IMR-90 (cell line): ENCODE measurements at regions not wholly inside any gene's neighbourhood (a gene's known extent, or its start where the extent isn't known, plus 50 kb on each side); places are given as distances from the start of the nearest gene placed in this dataset.
"Not testable (repeated sequence)": the region's sequence is repeated elsewhere in the genome, so short reads cannot be mapped to it uniquely, and the experiment has no call there.

Experiments
- ATAC-seq: fragments of 200-7000 bp; cut with Tn5 transposase; 2 replicates; pipeline ENCODE4 v1.9.1; 2020; ENCODE audit warnings: low read depth, mild to moderate bottlenecking, moderate library complexity
- BruUV-seq: library from RNA; stranded (reverse); fragments of 400-500 nt; replicated peaks from 2 replicates; lab custom pipeline; 2021; lab: Mats Ljungman, UMichigan
- CTCF ChIA-PET: fragments of 300-600 bp; formaldehyde crosslinking; extraction: SDS; loops from one replicate; lab custom pipeline; 2021; ENCODE audit warnings: antibody characterized with exemption; lab: Yijun Ruan, JAX
- POLR2A ChIA-PET: fragments of 300-600 bp; sonication (Branson Sonifier 250); formaldehyde crosslinking; loops from one replicate; lab custom pipeline; 2022; ENCODE audit warnings: antibody characterized with exemption; ENCODE audit not compliant: unreplicated experiment; lab: Charles Lee
- DNase-seq: peaks from one replicate; pipeline ENCODE4 v3.0.0; 2013
- H2AFZ ChIP-seq: replicated peaks from 2 replicates; pipeline ENCODE3; 2013; ENCODE audit warnings: low read length, mild to moderate bottlenecking; ENCODE audit not compliant: poor library complexity
- H2AK5ac ChIP-seq: 2 replicates; pipeline ENCODE4 v1.6.1; 2013; ENCODE audit warnings: low read depth, low read length, inconsistent platforms
- H2AK9ac ChIP-seq: replicated peaks from 2 replicates; pipeline ENCODE3; 2013; ENCODE audit warnings: mild to moderate bottlenecking, low read depth, low read length, moderate library complexity; ENCODE audit not compliant: poor library complexity
- H2BK120ac ChIP-seq: 2 replicates; pipeline ENCODE4 v1.6.1; 2013; ENCODE audit warnings: low read depth, low read length, inconsistent platforms
- H2BK15ac ChIP-seq: 3 replicates; pipeline ENCODE4 v1.6.1; 2013; ENCODE audit warnings: low read depth, low read length, inconsistent platforms
- H2BK20ac ChIP-seq: 2 replicates; pipeline ENCODE4 v1.6.1; 2013; ENCODE audit warnings: low read depth, mild to moderate bottlenecking, inconsistent platforms, low read length, moderate library complexity
- H2BK5ac ChIP-seq: 2 replicates; pipeline ENCODE4 v1.6.1; 2013; ENCODE audit warnings: mild to moderate bottlenecking, low read depth, low read length, inconsistent platforms; ENCODE audit not compliant: poor library complexity, severe bottlenecking
- H3K14ac ChIP-seq: replicated peaks from 2 replicates; pipeline ENCODE4 v1.6.1; 2013; ENCODE audit warnings: low read depth, low read length, inconsistent platforms
- H3K18ac ChIP-seq: 2 replicates; pipeline ENCODE4 v1.6.1; 2013; ENCODE audit warnings: low read depth, low read length, control low read depth
- H3K23ac ChIP-seq: 2 replicates; pipeline ENCODE4 v1.6.1; 2013; ENCODE audit warnings: low read depth, low read length, inconsistent platforms
- H3K27ac ChIP-seq: 2 replicates; pipeline ENCODE4 v1.5.1; 2013; ENCODE audit warnings: mild to moderate bottlenecking, control low read depth, low read length; ENCODE audit not compliant: insufficient read depth
- H3K27me3 ChIP-seq: 2 replicates; pipeline ENCODE4 v1.6.1; 2013; ENCODE audit warnings: low read length; ENCODE audit not compliant: control insufficient read depth, insufficient read depth
- H3K36me3 ChIP-seq: 2 replicates; pipeline ENCODE4 v1.6.1; 2013; ENCODE audit warnings: low read length, mixed read lengths; ENCODE audit not compliant: control insufficient read depth, insufficient read depth
- H3K4ac ChIP-seq: 2 replicates; pipeline ENCODE4 v1.6.1; 2013; ENCODE audit warnings: low read depth, low read length, inconsistent platforms
- H3K4me1 ChIP-seq: 2 replicates; pipeline ENCODE4 v1.6.1; 2013; ENCODE audit warnings: low read length, mixed read lengths; ENCODE audit not compliant: control insufficient read depth, insufficient read depth
- H3K4me2 ChIP-seq: 2 replicates; pipeline ENCODE4 v1.6.1; 2013; ENCODE audit warnings: low read depth, mild to moderate bottlenecking, control low read depth, low read length, moderate library complexity
- H3K4me3 ChIP-seq: 2 replicates; pipeline ENCODE4 v1.5.1; 2013; ENCODE audit warnings: low read depth, mild to moderate bottlenecking, control low read depth, low read length, moderate library complexity; ENCODE audit not compliant: insufficient read depth
- H3K56ac ChIP-seq: 2 replicates; pipeline ENCODE4 v1.6.1; 2013; ENCODE audit warnings: low read length, inconsistent platforms; ENCODE audit not compliant: insufficient read depth; ENCODE audit errors: extremely low read depth
- H3K79me1 ChIP-seq, 2 experiments: 2 replicates each; pipeline ENCODE4 v1.6.1; 2013; ENCODE audit warnings: low read length in 2 of 2, inconsistent platforms in 1 of 2, low read depth in 1 of 2
- H3K9ac ChIP-seq: 2 replicates; pipeline ENCODE4 v1.6.1; 2013; ENCODE audit warnings: low read depth, low read length, control low read depth
- H3K9me1 ChIP-seq: 2 replicates; pipeline ENCODE4 v1.6.1; 2013; ENCODE audit warnings: low read length, inconsistent platforms; ENCODE audit not compliant: insufficient read depth
- H3K9me3 ChIP-seq: 2 replicates; pipeline ENCODE4 v1.6.1; 2013; ENCODE audit warnings: low read length; ENCODE audit not compliant: control insufficient read depth, insufficient read depth
- H4K20me1 ChIP-seq: 2 replicates; pipeline ENCODE4 v1.6.1; 2013; ENCODE audit warnings: low read length, inconsistent platforms; ENCODE audit not compliant: insufficient read depth
- H4K5ac ChIP-seq: 2 replicates; pipeline ENCODE4 v1.6.1; 2013; ENCODE audit warnings: mild to moderate bottlenecking, low read depth, low read length, control low read depth
- H4K8ac ChIP-seq, 2 experiments: 2 replicates each; pipeline ENCODE4 v1.6.1; 2013; ENCODE audit warnings: low read depth in 2 of 2, low read length in 2 of 2, control low read depth in 1 of 2, inconsistent platforms in 1 of 2
- H4K91ac ChIP-seq: 2 replicates; pipeline ENCODE4 v1.6.1; 2013; ENCODE audit warnings: low read depth, low read length, inconsistent platforms; ENCODE audit not compliant: insufficient read depth
- WGBS, 2 experiments: methylation state at CpG; one replicate each; pipeline versions ENCODE4 v1.1.5 to v1.1.7; 2013; ENCODE audit warnings: missing lambda C conversion rate in 2 of 2; ENCODE audit not compliant: insufficient read length in 1 of 2; ENCODE audit errors: extremely low coverage in 2 of 2; 5-methylcytosine and 5-hydroxymethylcytosine counted together
- dilution Hi-C: fragments of 300-500 bp; cut with HindIII; formaldehyde crosslinking; loops from one replicate; pipeline ENCODE4 v1.14.3; 2018; ENCODE audit warnings: low sequenced_read_pairs; ENCODE audit not compliant: unreplicated experiment
- in situ Hi-C: fragments of 300-500 bp; cut with MboI; formaldehyde crosslinking; loops from 3 replicates; pipeline ENCODE4 v1.14.3; 2019; ENCODE audit warnings: low sequenced_read_pairs, inconsistent platforms, mixed read lengths
- intact Hi-C: fragments of 100-400 bp; cut with micrococcal nuclease; formaldehyde crosslinking; loops from 2 replicates; pipeline ENCODE4 v1.10.0; 2022

- H4K20me1 ChIP-seq, DNase-seq, H2AFZ ChIP-seq, H2BK20ac ChIP-seq, H3K9me3 ChIP-seq, H2BK15ac ChIP-seq, H2AK9ac ChIP-seq, H3K79me1 ChIP-seq, H4K91ac ChIP-seq, CTCF ChIA-PET, H3K36me3 ChIP-seq, H2AK5ac ChIP-seq, H3K4me3 ChIP-seq, H3K23ac ChIP-seq, POLR2A ChIA-PET, H2BK5ac ChIP-seq, H3K14ac ChIP-seq, BruUV-seq, H2BK120ac ChIP-seq, dilution Hi-C loops, H3K56ac ChIP-seq, H3K4me2 ChIP-seq, H3K27me3 ChIP-seq, H4K5ac ChIP-seq, H3K9me1 ChIP-seq, H3K4me1 ChIP-seq, in situ Hi-C loops, intact Hi-C loops, ATAC-seq, H3K9ac ChIP-seq, H3K4ac ChIP-seq, H3K18ac ChIP-seq, H3K27ac ChIP-seq, H4K8ac ChIP-seq: not testable (repeated sequence)
- no CpG with 5 or more reads among the region's 4 CpGs for WGBS, 2 experiments
These were observed 1199.4 kb downstream of the EPHA7 start for GRCh38 chr6:92219987-92220386.
